Neural crest cell (in vitro differentiated cells): ENCODE measurements at regions not wholly inside any gene's neighbourhood (a gene's known extent, or its start where the extent isn't known, plus 50 kb on each side); places are given as distances from the start of the nearest gene placed in this dataset.

Experiments used
- DNase-seq: peaks from one replicate; pipeline ENCODE4 v3.0.0; 2021; ENCODE audit warnings: low read depth, mixed read lengths, low spot score
- H3K27ac Mint-ChIP-seq: one replicate; pipeline ENCODE4 v1.8.0; 2021; ENCODE audit warnings: mild to moderate bottlenecking, mixed read lengths; ENCODE audit not compliant: unreplicated experiment
- H3K27me3 Mint-ChIP-seq: 2 replicates; pipeline ENCODE4 v1.8.0; 2021; ENCODE audit warnings: low read depth, mild to moderate bottlenecking, mixed read lengths
- H3K36me3 Mint-ChIP-seq: 2 replicates; pipeline ENCODE4 v1.8.0; 2021; ENCODE audit warnings: low read depth, mild to moderate bottlenecking, mixed read lengths
- H3K4me1 Mint-ChIP-seq: 2 replicates; pipeline ENCODE4 v1.8.0; 2021; ENCODE audit warnings: mixed read lengths
- H3K4me3 Mint-ChIP-seq: one replicate; pipeline ENCODE4 v1.8.0; 2021; ENCODE audit warnings: mild to moderate bottlenecking, mixed read lengths
- H3K9me3 Mint-ChIP-seq: 2 replicates; pipeline ENCODE4 v1.8.0; 2021; ENCODE audit warnings: mixed read lengths
- CTCF ChIP-seq: fragments of 200-600 bp; sonication (generic); conservative IDR thresholded peaks from 2 replicates; pipeline ENCODE4 v1.5.0; 2021; ENCODE audit warnings: antibody characterized with exemption, mild to moderate bottlenecking

- Mint-ChIP-seq H3K27ac (no peak overlapping the region), H3K9me3 (no peaks in the 10 kb centered on the region), H3K4me3 (no peak overlapping the region), H3K36me3 (no peaks in the 10 kb centered on the region), H3K4me1 (peaks cover 7% of the 10 kb centered on the region), H3K27me3 (no peaks in the 10 kb centered on the region)
- no peak for DNase-seq
- no peak for TF ChIP-seq CTCF
Measured at GRCh38 chr5:30100148-30100713, 1093.3 kb upstream of the CDH6 start.

- H3K4me1 Mint-ChIP-seq: peaks cover 7% of the 10 kb centered on the region
- H3K9me3 Mint-ChIP-seq: no peaks in the 10 kb centered on the region
- no peak for TF ChIP-seq CTCF
- H3K36me3 Mint-ChIP-seq: no peaks in the 10 kb centered on the region
- H3K27me3 Mint-ChIP-seq: no peaks in the 10 kb centered on the region
- no peak overlapping the region for H3K27ac Mint-ChIP-seq
- no peak for DNase-seq
- no peak overlapping the region for H3K4me3 Mint-ChIP-seq
Measured at GRCh38 chr5:30099634-30100033, 1093.9 kb upstream of the CDH6 start.

GRCh38 chr5:30098940-30099339 is 1094.5 kb upstream of the CDH6 start:
- no peaks in the 10 kb centered on the region for H3K9me3 Mint-ChIP-seq

GRCh38 chr5:30092548-30092947 is 1100.9 kb upstream of the CDH6 start:
- Mint-ChIP-seq H3K27ac (no peak overlapping the region), H3K9me3 (peaks cover 2% of the 10 kb centered on the region), H3K4me3 (no peak overlapping the region), H3K36me3 (peaks cover 2% of the 10 kb centered on the region), H3K27me3 (no peaks in the 10 kb centered on the region), H3K4me1 (no peaks in the 10 kb centered on the region)
- no peak for TF ChIP-seq CTCF
- DNase-seq: no peak

More at GRCh38 chr5:30098940-30099339, 1094.5 kb upstream of the CDH6 start:
- H3K27ac Mint-ChIP-seq: no peak overlapping the region
- no peak for TF ChIP-seq CTCF
- no peaks in the 10 kb centered on the region for H3K27me3 Mint-ChIP-seq
- no peak for DNase-seq
- peaks cover 7% of the 10 kb centered on the region for H3K4me1 Mint-ChIP-seq
- H3K36me3 Mint-ChIP-seq: no peaks in the 10 kb centered on the region
- no peak overlapping the region for H3K4me3 Mint-ChIP-seq

- Mint-ChIP-seq H3K4me1 (no peaks in the 10 kb centered on the region), H3K27ac (no peak overlapping the region), H3K9me3 (peaks cover 10% of the 10 kb centered on the region), H3K36me3 (no peaks in the 10 kb centered on the region), H3K27me3 (no peaks in the 10 kb centered on the region), H3K4me3 (no peak overlapping the region)
- no peak for DNase-seq
- TF ChIP-seq CTCF: no peak
Measured at GRCh38 chr5:30069441-30070263, 1123.8 kb upstream of the CDH6 start.
